ENCODE measurements at regions not wholly inside any gene's neighbourhood (a gene's known extent, or its start where the extent isn't known, plus 50 kb on each side); places are given as distances from the start of the nearest gene placed in this dataset.
A peak's percentile ranks its signal among the peaks of the same experiment; 100 is the strongest.

DNA sequence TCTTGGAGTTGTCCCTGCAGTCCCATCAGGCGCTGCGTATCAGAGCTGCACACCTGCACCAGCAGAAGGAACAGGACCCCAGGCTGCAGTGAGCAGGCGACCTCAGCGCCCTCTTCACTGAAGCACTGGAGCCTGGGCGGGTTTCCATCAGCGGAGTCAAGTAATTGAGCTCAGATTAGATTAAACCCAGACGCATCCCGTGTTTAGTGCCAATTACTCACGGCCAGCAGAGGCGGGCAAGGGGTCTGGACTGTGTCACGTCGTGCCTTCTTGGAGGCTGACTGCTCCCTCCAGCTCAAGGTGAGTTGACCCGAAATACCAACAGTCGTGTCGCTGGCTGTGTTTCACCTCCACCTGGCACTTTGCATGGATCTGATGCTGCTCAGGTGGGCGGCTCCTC is 123.6 kb downstream of the CXCL12 start (continued):
- TF ChIP-seq YY1 (IDR thresholded peaks at IDR 0.05; ENCODE audit: low read depth) = no peak
- TF ChIP-seq FOXM1 (IDR thresholded peaks at IDR 0.05; ENCODE audit: low read depth) = no peak
- no peak for TF ChIP-seq EZH2phosphoT487 (IDR thresholded peaks at IDR 0.05; ENCODE audit: borderline replicate concordance, low read depth)

DNA sequence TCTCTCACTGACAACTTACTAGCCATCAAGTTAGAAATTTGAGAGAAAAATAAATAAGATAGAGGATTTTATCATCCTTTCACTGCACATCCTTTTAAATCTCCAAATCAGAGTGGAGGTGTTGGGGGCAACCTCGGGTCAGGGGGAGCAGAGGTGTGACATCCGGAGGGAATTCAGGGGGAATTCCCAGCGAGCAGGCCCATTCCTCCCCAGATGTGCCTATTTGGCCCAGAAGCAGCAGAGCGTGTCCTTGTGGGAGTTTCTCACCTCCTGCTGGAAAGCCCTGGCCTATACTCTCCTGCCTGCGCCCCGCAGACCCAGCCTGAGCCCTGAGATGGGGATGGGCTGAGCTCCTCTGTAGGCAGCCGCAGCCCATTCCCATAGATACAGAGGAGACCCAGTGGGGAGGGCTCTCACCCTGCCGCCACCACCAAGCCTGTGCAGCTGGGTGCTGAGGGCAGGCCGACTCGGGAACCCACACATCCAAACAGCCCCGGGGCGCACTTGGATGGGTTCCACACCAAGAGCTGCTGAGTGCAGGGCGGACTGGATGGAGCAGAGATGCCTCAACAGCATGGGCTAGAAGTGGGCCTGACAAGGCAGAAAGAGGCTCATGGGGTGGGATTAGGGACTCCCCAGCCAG is 124.5 kb downstream of the CXCL12 start:
- Histone ChIP-seq H3K4me1 (ENCODE audit: control insufficient read depth in 1 of 2, insufficient read depth in 2 of 2, low read depth in 1 of 2, low read length in 1 of 2) (peaks cover 0 to 51% of the 10 kb centered on the region in 2 experiments; a peak in 2 of 4 replicates), H4K20me1 (ENCODE audit: insufficient read depth) (no peaks in the 10 kb centered on the region), H3K79me2 (ENCODE audit: insufficient read depth) (no peaks in the 10 kb centered on the region), H3K4me2 (no peak overlapping the region), H2AFZ (ENCODE audit: low read depth) (no peak overlapping the region), H3K9me3 (no peaks in the 10 kb centered on the region), H3K36me3 (replicated peaks in 1 of 2; ENCODE audit: control insufficient read depth in 1 of 2, insufficient read depth in 2 of 2, low read length in 1 of 2) (no peaks in the 10 kb centered on the region), H3K27ac (ENCODE audit: low read depth in 2 of 2, low read length in 1 of 2) (peak overlapping the region in 1 of 2 experiments; percentile 97; a peak in 2 of 4 replicates), H3K9ac (no peak overlapping the region), H3K27me3 (ENCODE audit: insufficient read depth) (no peaks in the 10 kb centered on the region), H3K4me3 (ENCODE audit: low read depth in 2 of 2, low read length in 1 of 2) (no peak overlapping the region), H3F3A (replicated peaks; ENCODE audit: insufficient read depth) (no peaks in the 10 kb centered on the region), H3K9me2 (no peaks in the 10 kb centered on the region)
- ChIA-PET CTCF (interaction anchor here (0.9 to 3.7 kb wide), 9 partner anchors 16 to 570 kb away, joined by 3 to 24 read pairs (median 5); no protein-coding TSS in a partner anchor), POLR2A (no interaction called here)
- DNase-seq = peak; percentile 48
- TF ChIP-seq TCF12 (IDR thresholded peaks at IDR 0.05) (no peak), SMC3 (IDR thresholded peaks at IDR 0.05; ENCODE audit: low read depth, low read length) (no peak), JUND (IDR thresholded peaks at IDR 0.05) (no peak), FOSL2 (IDR thresholded peaks at IDR 0.05; ENCODE audit: borderline replicate concordance, low read depth) (no peak), SIN3A (IDR thresholded peaks at IDR 0.05; ENCODE audit: borderline replicate concordance, low read depth, low read length) (no peak), EP300 (IDR thresholded peaks at IDR 0.05; ENCODE audit: borderline replicate concordance in 1 of 2, low read depth in 1 of 2, low read length in 1 of 2) (no peak), FOXM1 (IDR thresholded peaks at IDR 0.05; ENCODE audit: low read depth) (no peak), NRF1 (IDR thresholded peaks at IDR 0.05; ENCODE audit: low read depth, low read length) (no peak)
- TF ChIP-seq, protein P1, sequence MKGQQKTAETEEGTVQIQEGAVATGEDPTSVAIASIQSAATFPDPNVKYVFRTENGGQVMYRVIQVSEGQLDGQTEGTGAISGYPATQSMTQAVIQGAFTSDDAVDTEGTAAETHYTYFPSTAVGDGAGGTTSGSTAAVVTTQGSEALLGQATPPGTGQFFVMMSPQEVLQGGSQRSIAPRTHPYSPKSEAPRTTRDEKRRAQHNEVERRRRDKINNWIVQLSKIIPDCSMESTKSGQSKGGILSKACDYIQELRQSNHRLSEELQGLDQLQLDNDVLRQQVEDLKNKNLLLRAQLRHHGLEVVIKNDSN (IDR thresholded peaks at IDR 0.05; ENCODE audit: borderline replicate concordance, low read depth) = no peak
- TF ChIP-seq, protein P2, sequence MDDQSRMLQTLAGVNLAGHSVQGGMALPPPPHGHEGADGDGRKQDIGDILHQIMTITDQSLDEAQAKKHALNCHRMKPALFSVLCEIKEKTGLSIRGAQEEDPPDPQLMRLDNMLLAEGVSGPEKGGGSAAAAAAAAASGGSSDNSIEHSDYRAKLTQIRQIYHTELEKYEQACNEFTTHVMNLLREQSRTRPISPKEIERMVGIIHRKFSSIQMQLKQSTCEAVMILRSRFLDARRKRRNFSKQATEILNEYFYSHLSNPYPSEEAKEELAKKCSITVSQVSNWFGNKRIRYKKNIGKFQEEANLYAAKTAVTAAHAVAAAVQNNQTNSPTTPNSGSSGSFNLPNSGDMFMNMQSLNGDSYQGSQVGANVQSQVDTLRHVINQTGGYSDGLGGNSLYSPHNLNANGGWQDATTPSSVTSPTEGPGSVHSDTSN (IDR thresholded peaks at IDR 0.05) = no peak
- TF ChIP-seq, protein P3, sequence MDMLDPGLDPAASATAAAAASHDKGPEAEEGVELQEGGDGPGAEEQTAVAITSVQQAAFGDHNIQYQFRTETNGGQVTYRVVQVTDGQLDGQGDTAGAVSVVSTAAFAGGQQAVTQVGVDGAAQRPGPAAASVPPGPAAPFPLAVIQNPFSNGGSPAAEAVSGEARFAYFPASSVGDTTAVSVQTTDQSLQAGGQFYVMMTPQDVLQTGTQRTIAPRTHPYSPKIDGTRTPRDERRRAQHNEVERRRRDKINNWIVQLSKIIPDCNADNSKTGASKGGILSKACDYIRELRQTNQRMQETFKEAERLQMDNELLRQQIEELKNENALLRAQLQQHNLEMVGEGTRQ (IDR thresholded peaks at IDR 0.05; ENCODE audit: borderline replicate concordance, low read depth, low read length) = no peak
- WGBS (ENCODE audit: low lambda C conversion rate) = 45% methylated on average over 3 of the region's 13 CpGs
